ENCODE measurements at regions not wholly inside any gene's neighbourhood (a gene's known extent, or its start where the extent isn't known, plus 50 kb on each side); places are given as distances from the start of the nearest gene placed in this dataset.

GRCh38 chr11:20221566-20221965 is 61.3 kb upstream of the DBX1 start:
- no peak overlapping the region for H3K27ac ChIP-seq (ENCODE audit: low read depth, low read length)
- no peak overlapping the region for H3K4me3 ChIP-seq (ENCODE audit: insufficient read depth, low read length)
- TF ChIP-seq, protein P1, sequence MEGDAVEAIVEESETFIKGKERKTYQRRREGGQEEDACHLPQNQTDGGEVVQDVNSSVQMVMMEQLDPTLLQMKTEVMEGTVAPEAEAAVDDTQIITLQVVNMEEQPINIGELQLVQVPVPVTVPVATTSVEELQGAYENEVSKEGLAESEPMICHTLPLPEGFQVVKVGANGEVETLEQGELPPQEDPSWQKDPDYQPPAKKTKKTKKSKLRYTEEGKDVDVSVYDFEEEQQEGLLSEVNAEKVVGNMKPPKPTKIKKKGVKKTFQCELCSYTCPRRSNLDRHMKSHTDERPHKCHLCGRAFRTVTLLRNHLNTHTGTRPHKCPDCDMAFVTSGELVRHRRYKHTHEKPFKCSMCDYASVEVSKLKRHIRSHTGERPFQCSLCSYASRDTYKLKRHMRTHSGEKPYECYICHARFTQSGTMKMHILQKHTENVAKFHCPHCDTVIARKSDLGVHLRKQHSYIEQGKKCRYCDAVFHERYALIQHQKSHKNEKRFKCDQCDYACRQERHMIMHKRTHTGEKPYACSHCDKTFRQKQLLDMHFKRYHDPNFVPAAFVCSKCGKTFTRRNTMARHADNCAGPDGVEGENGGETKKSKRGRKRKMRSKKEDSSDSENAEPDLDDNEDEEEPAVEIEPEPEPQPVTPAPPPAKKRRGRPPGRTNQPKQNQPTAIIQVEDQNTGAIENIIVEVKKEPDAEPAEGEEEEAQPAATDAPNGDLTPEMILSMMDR (IDR thresholded peaks at IDR 0.05; ENCODE audit: extremely low read depth, low read depth, low read length) = no peak
- no peaks in the 10 kb centered on the region for H3K9me3 ChIP-seq (ENCODE audit: low read depth, low read length)
- H3K4me1 ChIP-seq (ENCODE audit: insufficient read depth, low read length) = no peaks in the 10 kb centered on the region
- H3K27me3 ChIP-seq (ENCODE audit: insufficient read depth, low read length) = no peaks in the 10 kb centered on the region
- no peaks in the 10 kb centered on the region for H3K36me3 ChIP-seq (ENCODE audit: insufficient read depth, low read length)
- no peak for DNase-seq (ENCODE audit: insufficient read length, low spot score, missing footprints)
- no peak overlapping the region for H3K4me2 ChIP-seq (ENCODE audit: insufficient read depth, low read length)
- no peak overlapping the region for H2AFZ ChIP-seq (ENCODE audit: low read length)
- H3K79me2 ChIP-seq (ENCODE audit: insufficient read depth, low read length) = no peaks in the 10 kb centered on the region
- no peaks in the 10 kb centered on the region for H4K20me1 ChIP-seq (ENCODE audit: insufficient read depth, low read length)

DNA sequence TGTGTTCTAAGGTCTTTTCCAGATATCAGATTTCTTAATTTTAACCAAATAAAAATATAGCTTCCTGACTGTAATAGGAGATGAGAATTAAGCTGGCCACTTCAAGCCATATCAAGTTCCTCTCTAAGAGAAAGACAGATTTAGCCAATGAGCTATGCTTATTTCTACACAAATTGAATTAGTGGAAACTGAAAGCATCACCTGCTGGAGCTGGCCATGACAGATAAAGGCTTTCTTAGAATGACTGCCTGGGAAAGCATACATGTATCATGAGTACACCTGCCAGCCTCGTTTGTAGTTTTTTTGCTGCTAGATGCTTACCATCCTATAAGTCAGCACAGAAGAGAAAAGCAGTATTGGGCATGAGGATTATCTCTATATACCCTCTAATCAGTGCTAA is 53.5 kb upstream of the DBX1 start:
- no peak for DNase-seq (ENCODE audit: insufficient read length, low spot score, missing footprints)
- Histone ChIP-seq H2AFZ (ENCODE audit: low read length) (no peak overlapping the region), H3K36me3 (ENCODE audit: insufficient read depth, low read length) (no peaks in the 10 kb centered on the region), H4K20me1 (ENCODE audit: insufficient read depth, low read length) (no peaks in the 10 kb centered on the region), H3K4me3 (ENCODE audit: insufficient read depth, low read length) (no peak overlapping the region), H3K79me2 (ENCODE audit: insufficient read depth, low read length) (no peaks in the 10 kb centered on the region), H3K9me3 (ENCODE audit: low read depth, low read length) (no peaks in the 10 kb centered on the region), H3K4me2 (ENCODE audit: insufficient read depth, low read length) (no peak overlapping the region), H3K27ac (ENCODE audit: low read depth, low read length) (no peak overlapping the region), H3K27me3 (ENCODE audit: insufficient read depth, low read length) (peaks cover 23% of the 10 kb centered on the region), H3K4me1 (ENCODE audit: insufficient read depth, low read length) (no peaks in the 10 kb centered on the region)
- TF ChIP-seq, protein P1 (IDR thresholded peaks at IDR 0.05; ENCODE audit: extremely low read depth, low read depth, low read length) = no peak

DNA sequence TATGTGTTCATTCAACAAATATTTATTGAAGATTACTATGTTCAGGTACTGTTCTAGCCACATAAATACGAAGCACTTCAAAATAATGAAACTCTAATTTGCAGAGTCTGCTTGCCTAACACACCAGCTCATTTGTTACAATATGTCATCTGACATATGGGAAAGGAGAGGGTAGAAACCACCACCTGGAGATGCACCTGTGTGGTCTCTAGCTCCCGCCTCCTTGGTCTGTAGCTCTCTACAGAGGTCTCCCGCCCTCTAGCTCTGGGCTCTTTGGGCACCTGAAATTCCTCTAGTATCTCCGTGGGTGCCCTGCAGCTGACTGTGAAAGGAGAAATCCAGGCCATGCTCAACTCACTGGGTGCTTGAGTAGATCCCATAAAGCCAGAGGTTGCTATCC is 51.4 kb upstream of the DBX1 start:
- no peaks in the 10 kb centered on the region for H3K9me3 ChIP-seq (ENCODE audit: low read depth, low read length)
- no peaks in the 10 kb centered on the region for H3K4me1 ChIP-seq (ENCODE audit: insufficient read depth, low read length)
- H3K36me3 ChIP-seq (ENCODE audit: insufficient read depth, low read length) = no peaks in the 10 kb centered on the region
- no peak overlapping the region for H2AFZ ChIP-seq (ENCODE audit: low read length)
- peaks cover 44% of the 10 kb centered on the region for H3K27me3 ChIP-seq (ENCODE audit: insufficient read depth, low read length)
- no peak overlapping the region for H3K4me3 ChIP-seq (ENCODE audit: insufficient read depth, low read length)
- H4K20me1 ChIP-seq (ENCODE audit: insufficient read depth, low read length) = no peaks in the 10 kb centered on the region
- TF ChIP-seq, protein P1 (IDR thresholded peaks at IDR 0.05; ENCODE audit: extremely low read depth, low read depth, low read length) = no peak
- H3K79me2 ChIP-seq (ENCODE audit: insufficient read depth, low read length) = no peaks in the 10 kb centered on the region
- DNase-seq (ENCODE audit: insufficient read length, low spot score, missing footprints) = no peak
- H3K4me2 ChIP-seq (ENCODE audit: insufficient read depth, low read length) = no peak overlapping the region
- H3K27ac ChIP-seq (ENCODE audit: low read depth, low read length) = no peak overlapping the region
